Effector CD8-positive, alpha-beta T cell (primary cell): ENCODE measurements at regions not wholly inside any gene's neighbourhood (a gene's known extent, or its start where the extent isn't known, plus 50 kb on each side); places are given as distances from the start of the nearest gene placed in this dataset.
"Not testable (repeated sequence)": the region's sequence is repeated elsewhere in the genome, so short reads cannot be mapped to it uniquely, and the experiment has no call there.

Source experiments
- DNase-seq: peaks from one replicate; lab custom pipeline; 2025; lab: John Stamatoyannopoulos, UW

DNA sequence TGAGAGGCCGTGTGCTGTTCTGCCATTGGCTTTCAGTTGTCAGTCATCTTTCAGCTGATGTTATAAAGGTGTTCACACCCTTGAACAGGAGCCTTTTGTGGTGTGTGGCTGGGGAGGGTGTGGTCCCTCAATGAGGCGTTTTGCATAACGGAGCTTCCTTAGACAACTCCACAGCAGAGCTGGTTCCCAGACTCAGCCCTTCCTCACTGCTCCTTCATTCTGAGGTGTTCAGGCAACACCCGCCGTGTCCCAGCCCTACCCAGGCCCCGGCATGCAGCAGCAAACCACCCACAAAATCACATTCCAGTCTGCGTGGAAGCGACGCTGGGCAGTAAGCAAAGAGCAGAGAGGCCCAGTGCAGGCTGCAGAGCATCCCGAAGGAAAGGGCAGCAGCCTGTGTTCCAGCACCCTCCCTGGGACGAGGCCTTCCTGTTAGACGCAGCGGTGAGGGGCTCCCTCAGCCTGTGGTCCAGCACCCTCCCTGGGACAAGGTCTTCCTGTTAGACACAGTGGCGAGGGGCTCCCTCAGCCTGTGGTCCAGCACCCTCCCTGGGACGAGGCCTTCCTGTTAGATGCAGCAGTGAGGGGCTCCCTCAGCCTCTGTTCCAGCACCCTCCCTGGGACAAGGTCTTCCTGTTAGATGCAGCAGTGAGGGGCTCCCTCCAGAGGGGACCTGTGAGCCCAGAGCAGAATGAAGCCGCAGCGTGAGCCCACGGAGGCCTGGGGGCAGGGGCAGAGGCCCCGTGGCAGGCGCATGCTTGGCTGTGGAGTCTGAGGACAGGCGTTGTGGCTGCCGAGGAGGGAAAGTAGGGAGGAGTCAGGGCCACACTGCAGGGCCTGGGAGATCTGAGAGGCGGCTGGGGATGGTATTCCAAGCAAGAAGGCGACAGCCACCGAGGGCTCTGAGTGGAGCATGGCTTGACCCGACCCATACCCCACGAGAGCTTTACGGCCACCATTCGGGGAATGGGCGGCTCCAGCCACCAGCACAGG lies 201.8 kb upstream of the HDAC4 start:
- no peak for DNase-seq

DNA sequence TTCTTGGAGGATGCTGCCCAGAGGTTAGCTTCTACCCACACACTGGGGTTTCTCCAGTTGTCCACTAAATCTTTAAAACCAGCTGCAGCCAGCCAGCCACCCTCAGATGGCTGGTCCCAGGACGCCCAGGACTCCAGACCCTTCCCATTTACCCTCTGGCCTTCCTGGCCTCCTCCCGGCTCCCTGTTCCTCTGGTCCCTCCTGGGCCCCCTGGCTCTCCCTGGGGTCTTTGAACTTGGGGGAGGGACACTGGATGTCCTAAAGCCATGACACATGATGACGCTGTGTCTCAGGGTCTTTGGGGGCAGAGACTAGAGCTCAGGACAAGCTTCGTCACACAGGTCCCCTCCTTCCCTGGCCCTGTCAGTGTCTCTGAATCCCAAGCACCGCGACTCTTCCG lies 201.1 kb upstream of the HDAC4 start:
- no peak for DNase-seq

DNA sequence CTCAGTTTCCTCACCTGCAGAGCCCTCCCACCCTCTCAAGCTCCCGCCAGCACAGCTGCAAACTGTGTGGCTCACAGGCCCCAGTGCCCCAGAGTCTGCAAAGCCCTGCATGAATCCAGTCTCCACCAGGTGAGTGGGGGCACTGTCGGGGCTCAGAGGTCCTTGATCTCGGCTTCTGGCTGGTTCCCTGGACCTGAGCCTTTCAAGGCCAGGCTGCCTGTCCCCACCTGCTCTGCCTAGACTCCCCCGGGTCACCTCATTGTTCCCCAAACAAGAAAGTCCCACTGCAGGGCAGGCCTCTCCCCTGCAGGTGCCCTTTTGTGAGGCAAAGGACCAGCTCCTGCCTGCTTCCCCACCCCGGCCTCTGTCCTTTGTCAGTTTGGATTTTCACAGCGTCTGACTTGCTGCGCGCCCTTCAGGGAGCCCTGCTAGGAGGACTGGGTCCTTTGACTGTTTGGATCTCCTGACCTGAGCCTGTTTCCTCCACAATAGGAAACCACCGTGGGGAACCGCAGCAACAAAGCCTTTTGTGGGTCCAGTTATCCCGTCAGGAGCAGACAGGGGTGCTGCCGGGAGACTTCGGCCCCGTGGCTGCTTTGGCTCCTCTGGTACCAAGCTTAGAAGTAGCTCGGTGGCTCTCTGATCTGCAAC lies 200.5 kb upstream of the HDAC4 start:
- no peak for DNase-seq

DNA sequence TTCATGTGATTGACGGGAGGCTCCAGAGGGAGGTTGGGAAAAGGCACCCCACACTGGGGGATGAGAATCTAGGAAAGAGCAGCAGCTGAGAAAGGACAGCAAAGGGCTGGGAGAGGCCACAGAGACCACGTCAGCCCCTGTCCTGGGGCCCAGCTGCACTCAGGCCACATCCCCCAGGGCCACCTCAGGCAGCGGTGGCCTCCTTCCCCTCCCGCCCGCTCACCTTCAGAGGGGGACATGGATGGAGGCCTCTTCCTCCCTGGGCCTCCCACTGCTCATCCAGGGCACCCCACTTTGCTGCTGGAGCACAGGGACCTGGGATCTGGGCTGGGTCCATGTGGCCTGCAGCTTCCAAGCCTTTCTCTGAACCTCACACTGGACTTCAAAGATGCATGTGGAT lies 199.8 kb upstream of the HDAC4 start:
- DNase-seq: no peak

DNA sequence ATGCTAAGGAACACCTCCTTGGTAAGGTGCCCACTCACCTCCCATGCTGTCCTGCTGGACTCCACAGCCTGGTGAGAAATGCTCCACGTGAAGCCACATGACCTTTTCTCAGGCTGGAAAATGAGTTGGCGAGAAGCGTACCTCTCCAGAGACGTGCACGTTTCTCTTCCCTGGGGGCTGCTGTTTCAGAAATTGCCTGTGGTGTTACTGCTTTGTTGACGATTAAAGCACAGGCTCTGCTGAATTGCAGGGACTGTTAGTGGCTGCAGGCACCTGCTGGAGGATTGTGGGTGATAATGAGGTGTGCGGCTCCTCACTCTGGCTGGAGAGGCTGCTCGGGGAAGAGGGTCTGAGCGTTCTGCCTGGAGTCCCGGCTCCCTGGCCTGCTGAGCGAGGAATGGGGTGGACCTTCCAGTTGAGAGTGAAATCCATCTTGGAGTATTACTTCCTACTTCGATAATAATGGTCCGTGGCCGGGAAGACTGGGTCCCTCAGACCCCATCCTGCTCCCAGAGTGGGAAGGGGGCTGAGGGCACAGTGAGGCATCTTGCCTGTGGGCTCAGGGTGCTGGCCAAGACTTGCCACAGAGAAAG lies 199.3 kb upstream of the HDAC4 start:
- no peak for DNase-seq

DNA sequence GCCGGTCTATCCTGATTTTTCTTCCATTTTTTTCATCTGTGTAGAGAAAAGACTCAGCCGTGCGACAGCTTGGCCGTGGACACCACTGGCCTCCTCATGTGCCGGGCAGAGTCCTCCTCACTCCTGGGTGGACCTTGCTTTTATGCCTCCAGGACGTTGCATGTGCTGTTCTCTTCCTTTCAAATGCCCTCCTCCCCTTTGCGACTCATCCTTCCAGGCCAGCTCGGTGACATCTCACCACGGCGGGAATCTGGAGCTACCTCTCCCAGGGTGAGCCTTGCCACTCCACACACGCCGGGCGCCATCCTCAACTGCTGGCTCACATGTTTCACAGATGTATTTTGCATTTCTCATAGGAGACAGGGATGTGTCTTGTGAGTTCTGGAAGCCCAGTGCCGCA lies 198.5 kb upstream of the HDAC4 start:
- no peak for DNase-seq

DNA sequence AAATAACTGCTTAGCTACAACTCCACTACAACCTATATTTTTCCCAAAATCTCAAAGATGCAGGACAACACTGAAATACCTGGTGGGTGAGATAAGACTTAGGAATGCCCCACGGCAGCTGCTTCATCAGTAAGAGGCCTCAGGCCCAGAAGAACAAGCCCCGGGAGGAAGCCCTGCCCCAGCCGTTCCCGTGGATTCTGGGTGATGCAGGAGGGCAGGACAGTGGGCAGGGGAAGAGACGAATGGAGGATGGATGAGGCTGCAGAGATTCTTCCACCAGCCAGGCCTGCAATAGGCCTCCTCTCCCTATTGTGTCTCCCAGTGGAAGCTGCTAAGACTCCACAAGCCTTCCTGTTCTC lies 197.9 kb upstream of the HDAC4 start:
- DNase-seq: no peak

DNA sequence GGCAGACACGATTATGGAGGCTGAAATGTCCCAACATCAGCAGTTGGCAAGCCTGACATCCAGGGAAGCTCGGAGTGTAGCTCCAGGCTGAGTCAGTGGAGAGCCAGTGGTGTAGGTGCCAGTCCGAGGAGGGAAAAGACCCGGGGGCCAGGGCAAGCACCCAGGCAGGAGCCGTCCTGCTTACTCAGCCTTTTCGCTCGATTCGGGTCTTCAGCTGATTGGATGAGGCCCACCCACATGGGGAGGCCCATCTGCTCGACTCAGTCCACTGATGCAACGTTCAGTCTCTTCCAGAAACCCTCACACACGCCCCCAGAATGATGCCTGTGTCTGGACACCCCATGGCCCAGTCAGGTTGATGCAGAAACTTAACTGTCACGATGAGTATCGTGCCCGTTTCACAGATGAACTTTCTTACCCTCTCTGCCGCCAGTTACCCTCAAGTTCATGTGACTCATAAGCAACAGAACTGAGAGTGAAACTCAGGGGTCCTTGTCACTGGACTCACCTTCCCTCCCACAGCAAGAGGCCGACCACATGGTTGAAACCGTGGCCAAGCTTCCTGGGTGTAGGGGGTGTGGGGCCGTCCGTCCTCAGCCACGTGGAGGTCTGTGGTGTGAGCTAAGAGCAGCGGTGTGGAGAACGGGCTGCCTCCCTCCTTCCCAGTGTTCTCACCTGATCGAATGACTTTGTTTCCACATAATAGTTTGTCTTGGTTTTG lies 197.4 kb upstream of the HDAC4 start:
- no peak for DNase-seq

DNA sequence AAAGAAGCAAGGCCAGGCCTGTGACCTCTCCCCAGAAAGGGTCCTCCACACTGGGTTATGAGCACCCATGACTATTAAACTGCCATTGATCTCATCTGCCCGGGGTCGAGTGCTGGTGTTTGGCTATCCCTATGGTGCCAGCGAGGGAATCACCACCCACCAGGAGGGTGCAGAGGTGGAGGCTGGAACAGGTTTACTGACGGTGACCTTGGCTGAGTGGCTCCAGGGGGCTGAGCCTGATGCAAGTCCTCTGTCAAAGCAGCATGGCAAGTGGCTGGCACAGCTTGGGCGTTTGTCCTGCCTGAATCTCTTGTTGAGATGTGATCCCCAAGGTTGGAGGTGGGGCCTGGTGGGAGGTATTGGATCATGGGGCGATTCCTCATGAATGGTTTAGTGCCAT lies 196.4 kb upstream of the HDAC4 start:
- DNase-seq: no peak

DNA sequence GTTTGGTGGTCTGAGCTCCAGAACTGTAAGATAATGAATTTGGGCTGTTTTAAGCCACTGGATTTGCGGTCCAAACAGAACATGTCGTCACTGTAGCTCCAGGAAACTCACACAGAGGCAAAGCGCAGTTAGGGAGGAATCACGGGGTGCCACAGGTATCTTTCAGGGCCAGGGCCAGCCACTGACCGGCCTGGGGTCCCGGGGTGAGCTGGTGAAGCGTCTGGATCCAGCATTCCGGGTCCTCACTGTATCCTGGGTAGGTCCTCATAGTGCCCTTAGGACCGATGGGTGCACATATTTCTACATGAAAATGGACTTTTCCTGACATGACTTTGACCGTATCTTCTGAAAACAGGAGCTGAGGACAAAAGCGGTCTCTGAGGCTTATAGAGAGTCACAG lies 196.0 kb upstream of the HDAC4 start:
- no peak for DNase-seq

DNA sequence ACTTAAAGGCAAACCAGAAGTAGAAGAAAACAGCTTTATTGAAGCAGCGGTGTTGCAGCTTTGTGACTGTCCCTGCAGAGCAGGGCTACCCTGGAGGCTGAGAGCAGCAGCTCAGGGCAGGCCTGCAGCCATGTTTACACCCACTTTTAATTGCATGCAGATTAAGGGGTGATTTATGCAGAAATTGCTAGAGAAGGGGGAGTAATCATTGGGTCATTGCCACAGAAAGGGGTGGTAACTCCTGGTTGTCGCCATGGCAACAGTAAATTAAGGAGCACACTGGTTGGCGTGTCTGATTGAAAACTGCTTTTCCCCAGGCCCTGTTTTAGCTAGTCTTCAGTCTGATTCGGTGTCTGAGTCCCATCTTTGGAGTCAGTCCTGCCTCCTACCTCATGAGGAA lies 195.4 kb upstream of the HDAC4 start:
- DNase-seq: no peak

DNA sequence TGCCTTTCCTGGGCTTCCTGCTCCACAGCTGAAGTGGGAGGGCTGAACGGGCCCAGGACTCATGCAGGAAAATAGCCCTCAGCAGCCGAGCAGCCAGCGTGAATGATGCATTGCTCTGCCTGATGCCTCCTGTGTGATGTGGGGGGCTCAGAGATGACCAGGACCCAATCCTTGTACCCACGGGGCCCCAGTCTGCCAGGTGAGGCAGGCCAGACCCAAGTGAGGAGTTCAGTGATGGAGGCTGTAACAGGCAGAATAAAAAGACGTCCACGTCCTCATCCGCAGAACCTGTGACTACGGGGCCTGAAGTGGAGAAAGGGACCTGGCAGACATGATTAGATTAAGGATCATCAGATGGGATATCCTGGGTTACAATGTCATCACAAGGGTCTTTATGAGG lies 194.9 kb upstream of the HDAC4 start:
- DNase-seq: no peak

DNA sequence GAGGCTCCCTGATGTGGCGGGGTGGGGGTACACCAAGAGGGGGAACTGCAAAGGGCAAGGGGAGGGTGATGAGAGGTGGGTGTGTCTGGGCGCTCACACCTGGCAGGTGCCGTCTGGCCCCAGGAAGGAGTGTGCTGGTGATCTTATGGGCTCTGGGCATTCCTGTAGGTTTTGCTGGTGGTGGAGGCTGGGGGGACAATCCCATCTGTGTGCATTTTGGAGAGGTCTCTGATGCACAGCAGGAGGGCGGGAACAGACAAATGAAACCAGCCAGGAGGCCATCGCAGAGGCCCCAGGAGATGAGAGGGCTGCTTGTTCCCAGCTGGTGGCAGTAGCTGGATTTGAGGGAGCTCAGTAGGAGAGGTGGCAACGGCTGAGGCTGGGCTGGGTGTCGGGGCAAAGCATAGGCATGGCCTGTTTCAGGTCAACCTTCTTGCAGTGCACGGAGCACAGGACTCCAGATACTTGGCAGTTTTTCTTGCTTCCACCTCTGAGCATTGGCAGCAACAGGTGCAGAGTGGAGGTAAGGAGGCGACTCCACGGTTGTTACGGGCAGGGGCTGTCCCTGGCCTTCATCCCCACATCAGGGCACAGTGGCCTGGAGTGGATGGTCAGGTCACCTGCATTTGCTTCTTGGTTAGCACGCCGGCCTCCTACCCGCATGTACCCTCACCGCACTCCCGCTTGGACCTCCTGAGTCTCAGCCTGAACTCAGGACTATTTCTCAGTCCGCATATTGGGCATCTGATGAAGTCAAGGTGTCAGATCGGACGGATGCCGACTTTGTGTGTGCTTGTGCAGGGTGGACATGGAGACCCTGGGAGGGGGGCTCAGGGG lies 194.2 kb upstream of the HDAC4 start:
- DNase-seq: no peak

DNA sequence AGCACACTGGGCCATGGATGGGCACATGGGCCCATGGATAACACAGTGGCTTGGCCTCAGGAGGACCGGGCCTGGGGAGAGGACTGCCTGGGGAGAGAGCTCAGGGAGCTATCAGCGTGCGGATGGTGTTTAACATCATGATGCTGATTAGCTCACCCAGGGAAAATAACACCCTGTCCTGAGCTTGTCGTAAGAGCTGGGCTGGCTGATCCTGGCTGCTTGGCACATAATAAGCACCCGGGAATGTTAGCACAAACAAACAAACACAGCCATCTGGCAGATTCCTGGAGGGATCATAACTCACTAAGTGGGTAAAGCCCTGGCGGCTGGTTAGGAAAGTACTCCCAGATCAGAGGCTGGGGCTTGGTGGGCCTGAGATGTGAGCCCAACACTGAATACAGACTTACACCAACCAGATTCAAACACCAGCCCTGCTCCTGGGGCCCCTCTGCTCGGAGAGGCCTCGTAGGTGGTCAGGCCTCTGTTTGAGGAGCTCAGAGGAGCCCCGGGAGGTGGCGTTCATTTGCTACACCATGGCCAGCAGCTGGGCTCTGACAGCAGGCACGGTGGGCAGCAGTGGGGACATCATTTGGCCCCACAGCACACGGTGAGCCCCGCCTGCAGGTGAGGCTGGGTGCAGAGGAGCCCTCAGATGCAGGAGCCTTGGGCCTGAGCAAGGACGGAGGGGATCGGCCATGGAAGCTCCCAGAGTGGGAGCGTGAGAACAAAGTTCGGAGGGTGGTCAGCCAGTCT lies 193.4 kb upstream of the HDAC4 start:
- no peak for DNase-seq

DNA sequence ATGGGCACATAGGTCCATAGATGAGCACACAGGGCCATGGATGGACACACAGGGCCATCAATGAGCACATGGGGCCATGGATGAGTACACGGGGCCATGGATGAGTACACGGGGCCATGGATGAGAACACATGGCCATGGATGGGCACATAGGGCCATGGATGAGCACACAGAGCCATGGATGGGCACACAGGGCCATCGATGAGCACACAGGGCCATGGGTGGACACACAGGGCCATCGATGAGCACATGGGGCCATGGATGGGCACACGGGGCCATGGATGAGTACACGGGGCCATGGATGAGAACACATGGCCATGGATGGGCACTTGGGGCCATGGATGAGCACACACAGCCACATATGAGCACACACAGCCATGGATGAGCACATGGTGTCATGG lies 192.6 kb upstream of the HDAC4 start:
- no peak for DNase-seq

DNA sequence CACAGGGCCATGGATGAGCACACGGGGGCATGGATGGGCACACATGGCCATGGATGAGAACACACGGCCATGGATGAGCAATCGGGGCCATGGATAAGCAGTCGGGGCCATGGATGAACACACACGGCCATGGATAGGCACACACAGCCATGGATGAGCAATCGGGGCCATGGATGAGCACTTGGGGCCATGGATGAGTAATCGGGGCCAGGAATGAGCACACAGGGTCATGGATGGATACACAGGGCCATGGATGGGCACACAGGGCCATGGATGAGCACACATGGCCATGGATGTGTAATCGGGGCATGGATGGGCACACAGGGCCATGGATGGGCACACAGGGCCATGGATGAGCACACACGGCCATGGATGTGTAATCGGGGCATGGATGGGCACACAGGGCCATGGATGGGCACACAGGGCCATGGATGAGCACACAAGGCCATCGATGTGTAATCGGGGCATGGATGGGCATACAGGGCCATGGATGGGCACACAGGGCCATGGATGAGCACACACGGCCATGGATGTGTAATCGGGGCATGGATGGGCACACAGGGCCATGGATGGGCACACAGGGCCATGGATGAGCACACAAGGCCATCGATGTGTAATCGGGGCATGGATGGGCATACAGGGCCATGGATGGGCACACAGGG lies 191.9 kb upstream of the HDAC4 start:
- DNase-seq: not testable (repeated sequence)

DNA sequence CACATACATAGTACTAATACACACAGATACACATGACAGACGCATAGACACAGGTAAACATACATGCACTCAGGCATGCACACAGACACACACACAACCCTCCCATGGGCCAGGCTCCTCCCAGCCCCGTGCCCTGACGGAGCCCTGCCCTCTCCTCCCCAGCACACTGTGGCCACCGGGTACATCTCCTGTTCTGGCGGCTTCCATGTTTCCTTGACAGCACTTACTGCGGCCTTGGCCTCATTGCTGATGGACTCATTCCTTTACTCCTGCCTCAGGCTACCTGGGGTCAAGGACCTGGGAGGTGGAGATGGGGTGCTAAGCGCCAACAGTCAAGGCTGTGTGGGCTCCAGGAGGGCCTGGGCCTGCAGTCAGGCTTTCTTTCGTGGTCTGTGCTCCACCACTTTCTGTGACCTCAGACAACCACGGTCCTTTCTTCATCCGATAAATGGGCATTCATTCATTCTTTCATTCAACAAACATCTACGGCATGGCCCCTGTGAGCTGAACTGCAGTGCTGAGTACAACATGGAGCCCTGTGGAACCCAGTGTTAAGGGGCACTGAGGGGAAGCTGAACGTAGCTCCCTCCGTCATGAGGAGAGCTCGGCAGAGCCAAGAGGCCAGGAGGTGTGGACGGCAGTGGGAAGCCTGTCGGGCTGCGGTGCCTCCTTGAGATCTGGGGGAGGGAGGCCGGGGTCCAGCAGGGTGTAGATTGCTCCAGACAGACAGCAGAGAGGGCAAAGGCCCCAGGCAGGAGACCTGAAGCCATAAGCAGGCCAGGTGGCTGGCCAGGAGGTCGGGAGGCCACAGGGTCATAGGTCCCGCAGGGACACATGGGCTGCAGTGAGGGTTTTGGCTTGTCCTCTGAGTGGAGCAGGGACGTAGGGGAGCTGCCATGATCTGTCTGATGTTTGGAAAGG lies 190.4 kb upstream of the HDAC4 start:
- no peak for DNase-seq

DNA sequence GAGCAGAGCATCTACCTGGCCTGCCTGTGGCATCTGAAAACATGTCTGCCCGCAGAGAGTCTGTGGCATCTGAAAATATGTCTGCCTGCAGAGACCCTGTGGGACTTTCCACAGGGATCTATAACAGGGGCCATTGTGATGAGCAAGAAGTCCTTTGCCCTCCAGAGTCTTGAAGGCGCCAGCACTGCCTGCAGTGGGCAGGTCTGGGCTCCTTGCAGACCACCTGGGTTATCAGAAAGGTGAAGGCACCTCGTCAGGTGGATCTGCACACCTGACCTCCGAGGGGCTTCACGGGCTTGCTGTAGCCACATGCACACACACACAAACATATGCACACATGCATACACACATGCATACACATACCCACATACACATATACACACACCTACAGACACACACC lies 189.5 kb upstream of the HDAC4 start:
- DNase-seq: no peak

DNA sequence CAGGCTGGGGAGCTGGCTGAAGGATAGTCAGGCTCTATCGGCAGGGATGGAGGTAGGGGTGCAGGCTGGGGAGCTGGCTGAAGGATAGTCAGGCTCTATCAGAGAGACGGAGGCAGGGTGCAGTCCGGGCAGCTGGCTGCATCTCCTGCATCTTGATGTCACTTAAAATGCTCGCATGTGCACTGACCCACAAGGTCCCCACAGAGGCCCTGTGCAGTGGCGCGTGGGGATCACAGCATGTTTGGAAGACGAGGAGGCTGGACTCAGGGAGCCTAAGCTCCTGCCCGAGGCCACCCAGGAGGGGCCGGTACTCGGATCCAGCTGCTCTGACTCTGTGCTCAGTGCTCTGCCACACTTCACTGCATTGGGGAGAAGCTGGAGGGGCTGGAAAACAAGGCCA lies 189.0 kb upstream of the HDAC4 start:
- no peak for DNase-seq
